H1 (cell line): ENCODE measurements at regions not wholly inside any gene's neighbourhood (a gene's known extent, or its start where the extent isn't known, plus 50 kb on each side); places are given as distances from the start of the nearest gene placed in this dataset.

Experiments
- ATF3 ChIP-seq: IDR thresholded peaks from 2 replicates; pipeline ENCODE4 v1.6.1; 2011; ENCODE audit warnings: low read depth, mild to moderate bottlenecking, low read length; ENCODE audit not compliant: insufficient read depth
- E2F6 ChIP-seq: IDR thresholded peaks from 2 replicates; pipeline ENCODE4 v1.6.1; 2012; ENCODE audit warnings: inconsistent platforms
- EZH2 ChIP-seq: fragments of 200-600 bp; sonication (generic); IDR thresholded peaks from 2 replicates; pipeline ENCODE4 v1.7.1; 2012; ENCODE audit warnings: low read depth, mild to moderate bottlenecking, moderate library complexity, low read length, inconsistent platforms; ENCODE audit not compliant: severe bottlenecking
- GABPA ChIP-seq: IDR thresholded peaks from 2 replicates; pipeline ENCODE4 v1.6.1; 2011; ENCODE audit warnings: mild to moderate bottlenecking, low read length, moderate library complexity, borderline replicate concordance; ENCODE audit not compliant: insufficient read depth
- JUN ChIP-seq: IDR thresholded peaks from 2 replicates; pipeline ENCODE4 v1.6.1; 2011; ENCODE audit warnings: low read depth, mild to moderate bottlenecking, improper control_type of control experiment, low read length
- POLR2A ChIP-seq, 2 experiments: IDR thresholded peaks; 1 replicate in 1 of 2; 2 replicates in 1 of 2; pipeline ENCODE4 v1.6.1; 2011; ENCODE audit warnings: low read depth in 2 of 2, low read length in 2 of 2, mild to moderate bottlenecking in 2 of 2; ENCODE audit errors: control extremely low read depth in 1 of 2
- SIN3A ChIP-seq, 2 experiments: IDR thresholded peaks in 1 of 2; conservative IDR thresholded peaks in 1 of 2; 2 replicates each; pipeline ENCODE4 v1.6.1; 2011 to 2012; ENCODE audit warnings: low read length in 2 of 2, improper control_type of control experiment in 1 of 2, low read depth in 1 of 2, mild to moderate bottlenecking in 1 of 2
- TAF1 ChIP-seq: IDR thresholded peaks from 2 replicates; pipeline ENCODE4 v1.6.1; 2011; ENCODE audit warnings: mild to moderate bottlenecking, low read depth, low read length
- TF ChIP-seq, protein P1 (sequence below), 3 experiments: IDR thresholded peaks; 1 replicate in 2 of 3; 2 replicates in 1 of 3; pipeline versions ENCODE4 v1.5.1 to v1.6.1; 2011; ENCODE audit warnings: low read length in 3 of 3, mild to moderate bottlenecking in 3 of 3, inconsistent platforms in 2 of 3, low read depth in 1 of 3, moderate library complexity in 1 of 3; ENCODE audit not compliant: insufficient read depth in 1 of 3; ENCODE audit errors: control extremely low read depth in 1 of 3

DNA sequence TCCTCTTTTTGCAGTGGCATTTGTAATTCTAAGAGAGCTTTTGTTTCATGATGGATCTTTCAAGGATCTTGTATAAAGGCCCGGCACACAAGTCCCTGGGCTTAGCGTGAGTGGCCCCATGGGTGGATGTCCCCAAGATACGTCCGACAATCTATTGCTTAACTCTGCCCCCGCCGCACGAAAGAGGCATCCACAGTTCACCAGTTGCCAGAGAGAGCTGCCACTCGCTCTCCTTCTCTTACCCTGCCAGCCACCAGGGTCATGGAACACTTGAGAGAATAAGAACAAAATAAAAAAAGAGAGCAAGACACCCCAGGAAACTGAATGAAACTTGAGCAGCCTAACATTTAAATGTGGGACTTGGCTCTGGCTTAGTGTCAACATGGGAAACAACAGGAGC is 92.3 kb downstream of the CTAGE1 start:
- TF ChIP-seq, protein P1, sequence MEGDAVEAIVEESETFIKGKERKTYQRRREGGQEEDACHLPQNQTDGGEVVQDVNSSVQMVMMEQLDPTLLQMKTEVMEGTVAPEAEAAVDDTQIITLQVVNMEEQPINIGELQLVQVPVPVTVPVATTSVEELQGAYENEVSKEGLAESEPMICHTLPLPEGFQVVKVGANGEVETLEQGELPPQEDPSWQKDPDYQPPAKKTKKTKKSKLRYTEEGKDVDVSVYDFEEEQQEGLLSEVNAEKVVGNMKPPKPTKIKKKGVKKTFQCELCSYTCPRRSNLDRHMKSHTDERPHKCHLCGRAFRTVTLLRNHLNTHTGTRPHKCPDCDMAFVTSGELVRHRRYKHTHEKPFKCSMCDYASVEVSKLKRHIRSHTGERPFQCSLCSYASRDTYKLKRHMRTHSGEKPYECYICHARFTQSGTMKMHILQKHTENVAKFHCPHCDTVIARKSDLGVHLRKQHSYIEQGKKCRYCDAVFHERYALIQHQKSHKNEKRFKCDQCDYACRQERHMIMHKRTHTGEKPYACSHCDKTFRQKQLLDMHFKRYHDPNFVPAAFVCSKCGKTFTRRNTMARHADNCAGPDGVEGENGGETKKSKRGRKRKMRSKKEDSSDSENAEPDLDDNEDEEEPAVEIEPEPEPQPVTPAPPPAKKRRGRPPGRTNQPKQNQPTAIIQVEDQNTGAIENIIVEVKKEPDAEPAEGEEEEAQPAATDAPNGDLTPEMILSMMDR (IDR thresholded peaks at IDR 0.05; ENCODE audit: control extremely low read depth in 1 of 3, insufficient read depth in 1 of 3, low read depth in 1 of 3, low read length in 3 of 3), result no peak
- TF ChIP-seq EZH2 (no peak), POLR2A (IDR thresholded peaks at IDR 0.05; ENCODE audit: control extremely low read depth in 1 of 2, low read depth in 2 of 2, low read length in 2 of 2) (no peak), SIN3A (conservative IDR thresholded peaks at IDR 0.05 in 1 of 2, IDR thresholded peaks at IDR 0.05 in 1 of 2; ENCODE audit: low read depth in 1 of 2, low read length in 2 of 2) (no peak), JUN (no peak), TAF1 (no peak), GABPA (no peak), ATF3 (no peak), E2F6 (no peak)
